Nephron (organoid): ENCODE measurements at regions not wholly inside any gene's neighbourhood (a gene's known extent, or its start where the extent isn't known, plus 50 kb on each side); places are given as distances from the start of the nearest gene placed in this dataset.

Experiments
- H3K27ac Mint-ChIP-seq, 3 experiments: 2 replicates each; pipeline ENCODE4 v1.8.0; 2020; ENCODE audit warnings: mixed read lengths in 3 of 3, mild to moderate bottlenecking in 2 of 3, moderate library complexity in 1 of 3
- H3K27me3 Mint-ChIP-seq: 2 replicates; pipeline ENCODE4 v1.8.0; 2021; ENCODE audit warnings: low read depth, mild to moderate bottlenecking, moderate library complexity, mixed read lengths
- H3K36me3 Mint-ChIP-seq: 2 replicates; pipeline ENCODE4 v1.8.0; 2020; ENCODE audit warnings: low read depth, mixed read lengths
- H3K4me1 Mint-ChIP-seq: 2 replicates; pipeline ENCODE4 v1.8.0; 2020; ENCODE audit warnings: mixed read lengths
- H3K4me3 Mint-ChIP-seq, 3 experiments: 2 replicates each; pipeline ENCODE4 v1.8.0; 2020; ENCODE audit warnings: mild to moderate bottlenecking in 3 of 3, mixed read lengths in 3 of 3, moderate library complexity in 2 of 3
- H3K9me3 Mint-ChIP-seq: 2 replicates; pipeline ENCODE4 v1.8.0; 2020; ENCODE audit warnings: mixed read lengths
- TF ChIP-seq, protein P1 (sequence below), 3 experiments: fragments of 200-600 bp; sonication (generic); IDR thresholded peaks; one replicate each; pipeline ENCODE4 v1.5.0; 2021; ENCODE audit warnings: antibody characterized with exemption in 3 of 3; ENCODE audit not compliant: unreplicated experiment in 3 of 3

DNA sequence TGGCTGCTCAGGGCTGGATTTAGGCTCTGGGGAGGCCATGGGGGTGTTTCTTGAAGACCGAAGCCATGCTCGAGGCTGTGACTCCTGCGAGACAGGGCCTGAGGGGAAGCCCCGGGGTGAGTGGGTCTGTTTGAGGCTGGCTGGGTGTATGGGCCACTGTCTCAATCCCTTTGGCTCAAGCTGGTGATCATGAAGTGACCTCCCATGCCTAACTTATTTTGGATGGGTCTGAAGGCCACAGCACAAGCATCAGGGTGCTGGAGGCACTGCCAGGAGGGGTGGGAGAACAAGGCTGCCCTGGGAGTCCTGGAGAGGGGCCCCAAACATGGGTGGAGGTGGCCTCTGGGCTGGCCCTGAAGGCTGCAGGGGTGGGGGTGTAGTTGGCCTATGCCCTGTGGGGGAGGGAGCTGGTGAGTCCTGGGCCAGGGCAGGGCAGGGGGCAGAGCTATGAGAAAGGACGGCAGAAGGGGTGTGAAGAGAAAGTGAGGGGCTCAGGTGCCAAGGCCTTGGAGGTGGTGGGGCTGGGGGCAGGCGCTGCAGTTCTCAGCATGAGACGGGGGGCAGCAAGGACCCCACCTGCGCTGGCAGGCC lies 100.9 kb downstream of the KIF26A start:
- peaks cover 7% of the 10 kb centered on the region for H3K27me3 Mint-ChIP-seq
- TF ChIP-seq, protein P1, sequence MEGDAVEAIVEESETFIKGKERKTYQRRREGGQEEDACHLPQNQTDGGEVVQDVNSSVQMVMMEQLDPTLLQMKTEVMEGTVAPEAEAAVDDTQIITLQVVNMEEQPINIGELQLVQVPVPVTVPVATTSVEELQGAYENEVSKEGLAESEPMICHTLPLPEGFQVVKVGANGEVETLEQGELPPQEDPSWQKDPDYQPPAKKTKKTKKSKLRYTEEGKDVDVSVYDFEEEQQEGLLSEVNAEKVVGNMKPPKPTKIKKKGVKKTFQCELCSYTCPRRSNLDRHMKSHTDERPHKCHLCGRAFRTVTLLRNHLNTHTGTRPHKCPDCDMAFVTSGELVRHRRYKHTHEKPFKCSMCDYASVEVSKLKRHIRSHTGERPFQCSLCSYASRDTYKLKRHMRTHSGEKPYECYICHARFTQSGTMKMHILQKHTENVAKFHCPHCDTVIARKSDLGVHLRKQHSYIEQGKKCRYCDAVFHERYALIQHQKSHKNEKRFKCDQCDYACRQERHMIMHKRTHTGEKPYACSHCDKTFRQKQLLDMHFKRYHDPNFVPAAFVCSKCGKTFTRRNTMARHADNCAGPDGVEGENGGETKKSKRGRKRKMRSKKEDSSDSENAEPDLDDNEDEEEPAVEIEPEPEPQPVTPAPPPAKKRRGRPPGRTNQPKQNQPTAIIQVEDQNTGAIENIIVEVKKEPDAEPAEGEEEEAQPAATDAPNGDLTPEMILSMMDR (IDR thresholded peaks at IDR 0.05; ENCODE audit: unreplicated experiment in 3 of 3), result no peak

DNA sequence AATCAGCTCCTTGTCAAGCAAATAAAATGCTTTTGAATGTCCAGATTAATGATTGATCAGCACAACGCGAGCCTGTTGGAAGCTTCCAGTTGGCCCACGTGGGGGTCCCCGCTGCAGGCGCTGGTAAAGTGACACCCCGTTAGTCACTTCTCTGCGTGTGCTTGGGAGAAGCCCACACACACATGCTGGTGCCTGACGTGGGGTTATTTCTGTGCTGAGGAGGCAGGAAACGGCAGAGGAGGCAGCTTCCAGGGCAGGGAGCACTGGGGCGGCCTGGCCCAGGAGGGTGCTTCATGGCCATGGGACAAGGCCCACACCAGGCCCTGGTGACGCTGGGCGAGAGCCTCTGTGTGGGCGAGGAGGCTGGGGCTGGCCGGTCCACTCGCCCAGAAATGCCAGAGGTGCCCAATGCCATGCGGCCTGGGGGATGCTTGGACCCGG lies 101.5 kb downstream of the KIF26A start:
- H3K27ac Mint-ChIP-seq, result peak overlapping the region in 1 of 3 experiments; percentile 38
- peaks cover 15% of the 10 kb centered on the region for H3K4me1 Mint-ChIP-seq
- H3K4me3 Mint-ChIP-seq, result no peak overlapping the region
- H3K27me3 Mint-ChIP-seq, result peaks cover 7% of the 10 kb centered on the region
- H3K9me3 Mint-ChIP-seq, result peaks cover 32% of the 10 kb centered on the region
- TF ChIP-seq, protein P1 (IDR thresholded peaks at IDR 0.05; ENCODE audit: unreplicated experiment in 3 of 3), result no peak
- peaks cover 13% of the 10 kb centered on the region for H3K36me3 Mint-ChIP-seq

More for the DNA sequence above, 100.9 kb downstream of the KIF26A start:
- H3K4me1 Mint-ChIP-seq, result peaks cover 11% of the 10 kb centered on the region
- H3K4me3 Mint-ChIP-seq, result no peak overlapping the region
- no peak overlapping the region for H3K27ac Mint-ChIP-seq
- peaks cover 35% of the 10 kb centered on the region for H3K9me3 Mint-ChIP-seq
- H3K36me3 Mint-ChIP-seq, result peaks cover 13% of the 10 kb centered on the region

DNA sequence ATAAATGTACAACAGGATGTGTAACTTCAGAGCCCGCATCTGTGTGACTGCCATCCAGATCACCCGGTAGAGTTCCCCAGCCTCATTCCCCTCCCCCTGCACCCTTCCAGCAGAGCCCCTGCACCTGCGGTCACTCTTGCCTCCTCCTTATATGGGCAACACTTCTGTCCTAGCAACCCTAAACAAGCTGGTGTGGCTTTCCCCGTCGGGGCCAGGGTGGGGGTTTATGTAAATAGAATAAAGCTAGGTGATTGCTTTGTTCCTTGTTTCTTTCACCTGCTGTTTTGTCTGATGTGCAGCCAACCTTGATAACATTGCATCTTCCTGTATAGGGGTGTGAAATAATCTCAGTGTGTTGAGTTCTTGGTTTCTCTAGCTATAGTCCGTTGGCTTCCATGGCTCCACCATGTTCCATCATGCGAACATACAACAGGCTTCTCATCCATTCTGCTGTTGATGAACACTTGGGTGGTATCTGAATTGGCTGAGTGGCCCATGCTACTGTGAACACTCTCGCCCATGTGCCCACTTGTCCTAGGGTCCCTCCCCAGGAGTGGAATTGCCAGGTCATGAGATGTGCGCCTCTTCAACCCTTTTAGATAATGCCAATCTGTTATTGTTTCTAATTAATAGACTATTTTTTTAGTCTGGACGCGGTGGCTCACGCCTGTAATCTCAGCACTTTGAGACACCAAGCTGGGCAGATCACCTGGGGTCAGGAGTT lies 102.2 kb downstream of the KIF26A start:
- Mint-ChIP-seq H3K27ac (no peak overlapping the region), H3K27me3 (peaks cover 7% of the 10 kb centered on the region), H3K36me3 (peaks cover 11% of the 10 kb centered on the region), H3K4me1 (peaks cover 15% of the 10 kb centered on the region), H3K4me3 (no peak overlapping the region), H3K9me3 (peaks cover 25% of the 10 kb centered on the region)
- TF ChIP-seq, protein P1 (IDR thresholded peaks at IDR 0.05; ENCODE audit: unreplicated experiment in 3 of 3), result no peak

DNA sequence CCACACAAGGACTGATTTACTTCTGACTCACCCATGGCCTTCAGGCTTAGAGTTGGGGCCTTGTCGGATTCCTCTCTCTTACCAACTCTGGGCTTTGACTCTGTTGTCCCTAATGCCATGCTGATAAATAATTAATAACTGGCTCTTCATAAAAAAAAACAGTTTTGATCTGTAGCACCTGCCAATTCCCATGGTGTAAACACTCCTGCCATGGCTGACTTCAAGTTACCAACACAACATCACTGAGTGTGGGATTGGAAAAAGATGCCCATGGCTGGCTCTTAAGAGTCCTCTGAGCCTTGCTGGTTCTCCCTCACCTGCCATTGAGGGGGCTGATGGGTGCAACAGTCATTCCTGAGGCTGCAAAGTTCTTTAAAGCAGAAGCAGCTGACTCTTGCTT lies 104.8 kb downstream of the KIF26A start:
- H3K27ac Mint-ChIP-seq, result no peak overlapping the region
- H3K27me3 Mint-ChIP-seq, result no peaks in the 10 kb centered on the region
- H3K4me3 Mint-ChIP-seq, result no peak overlapping the region
- peaks cover 15% of the 10 kb centered on the region for H3K4me1 Mint-ChIP-seq
- H3K9me3 Mint-ChIP-seq, result peaks cover 3% of the 10 kb centered on the region
- TF ChIP-seq, protein P1 (IDR thresholded peaks at IDR 0.05; ENCODE audit: unreplicated experiment in 3 of 3), result no peak
- H3K36me3 Mint-ChIP-seq, result no peaks in the 10 kb centered on the region

DNA sequence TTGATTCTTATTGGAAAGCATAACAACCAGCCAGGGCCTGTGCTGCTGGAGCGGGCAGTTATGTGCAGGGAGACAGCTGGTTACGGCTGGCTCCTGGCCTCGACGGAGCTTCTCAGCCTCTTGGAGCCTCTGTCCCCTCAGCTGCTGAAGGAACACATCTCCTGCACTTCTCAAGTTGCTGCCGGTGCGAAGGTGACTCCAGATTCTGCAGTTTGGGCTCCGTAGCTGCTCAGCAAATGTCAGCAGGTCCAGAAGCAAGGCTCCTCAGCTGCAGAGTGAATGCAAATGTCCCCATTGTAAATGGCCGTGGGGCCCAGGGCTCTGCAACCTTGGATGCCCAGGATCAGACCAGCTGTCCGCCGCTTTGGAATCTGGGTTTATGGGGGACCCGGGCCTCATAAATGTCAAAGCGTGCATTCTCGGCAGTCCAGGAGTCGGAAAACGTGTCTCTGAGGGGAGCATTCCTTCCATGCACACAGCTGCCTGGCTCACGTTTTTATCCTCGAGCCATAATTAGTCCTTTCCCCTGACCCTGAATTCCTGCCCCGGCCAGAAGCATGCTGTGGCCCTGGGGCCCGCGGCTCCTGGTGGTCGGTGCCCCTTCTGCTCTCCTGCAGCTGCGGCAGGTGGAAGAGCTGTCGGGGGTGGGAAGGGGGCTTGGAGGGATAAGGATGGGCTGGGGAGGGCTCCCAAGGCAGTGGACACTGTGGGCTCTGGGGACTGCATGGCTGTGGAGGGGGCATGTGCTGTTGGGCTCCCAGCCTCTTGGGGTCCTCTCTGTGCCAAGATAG lies 106.0 kb downstream of the KIF26A start:
- peaks cover 15% of the 10 kb centered on the region for H3K4me1 Mint-ChIP-seq
- TF ChIP-seq, protein P1 (IDR thresholded peaks at IDR 0.05; ENCODE audit: unreplicated experiment in 3 of 3), result no peak
- H3K27ac Mint-ChIP-seq, result no peak overlapping the region
- no peak overlapping the region for H3K4me3 Mint-ChIP-seq
- H3K27me3 Mint-ChIP-seq, result no peaks in the 10 kb centered on the region
- H3K36me3 Mint-ChIP-seq, result no peaks in the 10 kb centered on the region
- peaks cover 3% of the 10 kb centered on the region for H3K9me3 Mint-ChIP-seq
